ENCODE measurements at regions not wholly inside any gene's neighbourhood (a gene's known extent, or its start where the extent isn't known, plus 50 kb on each side); places are given as distances from the start of the nearest gene placed in this dataset.

DNA sequence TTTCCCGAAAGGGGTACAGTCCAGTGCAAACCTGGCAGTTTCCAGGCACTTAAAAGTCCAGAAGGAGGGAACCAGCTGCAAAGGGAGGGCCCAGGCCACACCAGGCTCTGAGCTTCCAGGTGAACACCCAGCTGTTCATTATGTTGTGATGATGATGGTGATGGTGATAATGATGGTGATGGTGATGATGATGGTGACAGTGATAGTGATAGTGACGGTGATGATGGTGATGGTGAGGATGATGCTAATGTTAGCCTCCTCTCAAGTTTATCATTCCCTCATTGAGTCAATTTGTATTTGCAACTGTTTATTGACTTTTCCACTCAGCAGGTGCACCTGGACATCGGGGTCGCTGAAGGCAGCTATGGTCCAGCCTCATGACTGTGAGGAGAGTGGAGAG lies 199.4 kb upstream of the ID2 start:
- TF ChIP-seq, protein P1, sequence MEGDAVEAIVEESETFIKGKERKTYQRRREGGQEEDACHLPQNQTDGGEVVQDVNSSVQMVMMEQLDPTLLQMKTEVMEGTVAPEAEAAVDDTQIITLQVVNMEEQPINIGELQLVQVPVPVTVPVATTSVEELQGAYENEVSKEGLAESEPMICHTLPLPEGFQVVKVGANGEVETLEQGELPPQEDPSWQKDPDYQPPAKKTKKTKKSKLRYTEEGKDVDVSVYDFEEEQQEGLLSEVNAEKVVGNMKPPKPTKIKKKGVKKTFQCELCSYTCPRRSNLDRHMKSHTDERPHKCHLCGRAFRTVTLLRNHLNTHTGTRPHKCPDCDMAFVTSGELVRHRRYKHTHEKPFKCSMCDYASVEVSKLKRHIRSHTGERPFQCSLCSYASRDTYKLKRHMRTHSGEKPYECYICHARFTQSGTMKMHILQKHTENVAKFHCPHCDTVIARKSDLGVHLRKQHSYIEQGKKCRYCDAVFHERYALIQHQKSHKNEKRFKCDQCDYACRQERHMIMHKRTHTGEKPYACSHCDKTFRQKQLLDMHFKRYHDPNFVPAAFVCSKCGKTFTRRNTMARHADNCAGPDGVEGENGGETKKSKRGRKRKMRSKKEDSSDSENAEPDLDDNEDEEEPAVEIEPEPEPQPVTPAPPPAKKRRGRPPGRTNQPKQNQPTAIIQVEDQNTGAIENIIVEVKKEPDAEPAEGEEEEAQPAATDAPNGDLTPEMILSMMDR (conservative IDR thresholded peaks at IDR 0.05), result no peak
- H3K9me3 Mint-ChIP-seq, result no peaks in the 10 kb centered on the region
- H3K36me3 Mint-ChIP-seq, result no peaks in the 10 kb centered on the region
- H3K27me3 Mint-ChIP-seq, result no peaks in the 10 kb centered on the region
- no peak overlapping the region for H3K4me3 Mint-ChIP-seq
- H3K4me1 Mint-ChIP-seq (ENCODE audit: unreplicated experiment), result peaks cover 15% of the 10 kb centered on the region
- no peak overlapping the region for H3K27ac Mint-ChIP-seq
- DNase-seq (ENCODE audit: extremely low spot score, unreplicated experiment), result no peak

DNA sequence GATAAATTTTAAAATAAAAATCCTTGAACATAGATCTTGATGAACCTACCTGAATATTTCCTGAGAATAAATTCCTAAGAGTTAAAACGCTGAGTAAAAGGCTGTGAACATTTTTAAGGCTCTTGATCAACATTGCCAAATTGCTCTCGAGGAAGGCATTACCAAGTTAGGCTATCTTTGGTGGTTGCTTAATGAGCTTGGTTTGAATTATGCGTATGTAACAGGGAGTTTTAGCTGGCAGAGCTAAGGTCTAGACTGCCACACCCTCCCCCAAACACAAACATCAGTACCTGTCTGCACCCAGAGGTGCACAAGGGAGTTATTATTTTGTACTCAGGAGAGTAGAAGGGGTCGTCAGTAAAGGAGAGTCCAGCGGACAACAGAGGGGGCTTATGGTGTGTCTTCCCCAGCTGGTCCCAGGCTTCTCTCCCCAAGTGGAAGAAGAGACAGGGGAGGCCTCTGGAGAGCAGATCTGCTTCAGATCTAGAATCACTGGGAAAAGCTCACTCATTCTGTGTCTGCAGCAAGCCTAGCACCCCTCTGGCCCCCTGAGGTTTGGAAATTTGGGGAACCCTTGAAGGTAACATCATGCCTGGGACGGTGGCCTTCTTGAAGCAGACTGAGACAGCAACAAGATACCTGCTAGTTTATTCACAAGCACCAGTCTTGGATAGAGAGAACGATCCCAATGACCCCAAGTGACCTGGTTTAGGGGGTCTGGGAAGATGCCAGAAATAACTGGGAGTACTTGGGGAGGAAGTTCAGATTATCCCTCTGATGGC lies 197.2 kb upstream of the ID2 start:
- Mint-ChIP-seq H3K9me3 (no peaks in the 10 kb centered on the region), H3K36me3 (no peaks in the 10 kb centered on the region), H3K27ac (no peak overlapping the region), H3K27me3 (no peaks in the 10 kb centered on the region), H3K4me3 (no peak overlapping the region), H3K4me1 (ENCODE audit: unreplicated experiment) (peaks cover 17% of the 10 kb centered on the region)
- TF ChIP-seq, protein P1 (conservative IDR thresholded peaks at IDR 0.05), result no peak
- DNase-seq (ENCODE audit: extremely low spot score, unreplicated experiment), result no peak

DNA sequence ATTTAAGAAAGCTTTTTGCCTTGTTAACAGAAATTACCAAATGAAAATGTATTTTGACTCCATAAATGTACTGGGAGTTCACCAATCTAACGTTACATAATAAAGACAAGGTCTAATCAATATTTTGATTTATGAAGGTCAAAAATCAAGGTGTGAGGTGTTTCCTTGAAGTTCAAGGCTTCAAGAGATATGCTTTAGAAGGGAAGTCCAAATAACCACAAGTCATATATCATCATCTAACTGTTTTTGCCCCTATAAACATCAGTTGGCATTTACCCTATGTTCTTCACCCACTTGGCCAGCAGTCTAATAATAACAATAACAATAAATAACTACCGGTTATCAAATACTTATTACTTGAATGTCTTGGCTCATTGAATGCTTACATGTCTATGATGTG lies 196.1 kb upstream of the ID2 start:
- Mint-ChIP-seq H3K27ac (no peak overlapping the region), H3K4me1 (ENCODE audit: unreplicated experiment) (peaks cover 17% of the 10 kb centered on the region), H3K4me3 (no peak overlapping the region), H3K36me3 (no peaks in the 10 kb centered on the region), H3K9me3 (no peaks in the 10 kb centered on the region), H3K27me3 (no peaks in the 10 kb centered on the region)
- TF ChIP-seq, protein P1 (conservative IDR thresholded peaks at IDR 0.05), result no peak
- no peak for DNase-seq (ENCODE audit: extremely low spot score, unreplicated experiment)

DNA sequence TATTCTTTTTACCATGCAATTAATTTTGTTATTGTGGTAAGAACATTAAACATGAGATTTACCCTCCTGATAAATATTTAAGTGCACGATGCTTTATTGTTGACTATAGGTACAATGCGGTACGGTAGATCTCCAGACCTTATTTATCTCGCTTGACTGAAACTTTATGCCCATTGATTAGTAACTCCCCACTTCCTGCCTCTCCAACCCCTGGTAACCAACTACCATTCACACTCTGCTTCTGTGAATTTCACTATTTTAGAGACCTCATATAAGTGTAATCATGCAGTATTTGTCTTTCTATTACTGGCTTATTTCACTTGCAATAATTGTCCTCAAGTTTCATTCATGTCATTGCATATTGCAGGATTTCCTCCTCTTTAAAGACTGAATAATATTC lies 195.7 kb upstream of the ID2 start:
- Mint-ChIP-seq H3K9me3 (no peaks in the 10 kb centered on the region), H3K4me3 (no peak overlapping the region), H3K27me3 (no peaks in the 10 kb centered on the region), H3K4me1 (ENCODE audit: unreplicated experiment) (peaks cover 19% of the 10 kb centered on the region), H3K27ac (no peak overlapping the region), H3K36me3 (no peaks in the 10 kb centered on the region)
- TF ChIP-seq, protein P1 (conservative IDR thresholded peaks at IDR 0.05), result no peak
- DNase-seq (ENCODE audit: extremely low spot score, unreplicated experiment), result no peak

DNA sequence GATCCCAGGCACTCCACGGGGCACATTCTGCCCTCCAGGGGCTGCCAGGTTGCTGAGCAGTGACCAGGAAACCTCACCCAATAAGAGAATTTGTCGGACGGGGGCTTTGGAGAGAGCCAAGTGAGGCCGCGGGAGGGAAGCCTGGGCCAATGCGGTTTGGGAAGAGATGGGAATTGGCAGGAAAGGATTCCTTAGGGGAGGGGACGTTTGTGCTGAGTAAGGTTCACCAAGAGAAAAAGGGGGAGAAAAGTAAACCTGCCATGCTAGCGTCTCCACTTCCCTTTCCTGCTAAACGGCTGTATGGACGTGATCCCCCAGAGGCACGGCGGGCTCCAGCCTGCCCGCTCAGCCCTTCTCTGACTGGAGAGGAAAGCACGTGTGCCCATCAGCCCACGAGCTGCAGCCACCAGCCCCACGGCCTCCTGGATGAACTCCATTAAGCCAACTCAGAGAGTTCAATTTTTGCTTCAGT lies 194.4 kb upstream of the ID2 start:
- Mint-ChIP-seq H3K27me3 (no peaks in the 10 kb centered on the region), H3K27ac (no peak overlapping the region), H3K36me3 (no peaks in the 10 kb centered on the region), H3K9me3 (no peaks in the 10 kb centered on the region), H3K4me3 (no peak overlapping the region), H3K4me1 (ENCODE audit: unreplicated experiment) (peaks cover 32% of the 10 kb centered on the region)
- no peak for DNase-seq (ENCODE audit: extremely low spot score, unreplicated experiment)
- TF ChIP-seq, protein P1 (conservative IDR thresholded peaks at IDR 0.05), result no peak

All from type B pancreatic cell (in vitro differentiated cells).